Prostate gland (tissue), 2 donors: ENCODE measurements at regions not wholly inside any gene's neighbourhood (a gene's known extent, or its start where the extent isn't known, plus 50 kb on each side); places are given as distances from the start of the nearest gene placed in this dataset.

Experiments
- DNase-seq: peaks from one replicate; pipeline ENCODE4 v3.0.0-alpha.2; 2019; ENCODE audit warnings: low spot score
- H3K27ac ChIP-seq, 2 donors: fragments of 200-600 bp; sonication (generic); 2 replicates each; pipeline ENCODE4 v1.5.1; 2017 to 2019
- H3K27me3 ChIP-seq: fragments of 200-600 bp; sonication (generic); replicated peaks from 2 replicates; pipeline ENCODE4 v1.5.1; 2019; ENCODE audit not compliant: insufficient read depth
- H3K36me3 ChIP-seq, 2 donors: fragments of 200-600 bp; sonication (generic); 1 replicate in 1 of 2; 2 replicates in 1 of 2; pipeline versions ENCODE4 v1.5.1 to v1.8.1; 2017 to 2019
- H3K4me1 ChIP-seq: fragments of 200-600 bp; sonication (generic); replicated peaks from 2 replicates; pipeline ENCODE4 v1.5.1; 2019
- H3K4me3 ChIP-seq, 2 donors: fragments of 200-600 bp; sonication (generic); 2 replicates each; pipeline ENCODE4 v1.5.1; 2017 to 2019
- H3K9me3 ChIP-seq: fragments of 200-600 bp; sonication (generic); 2 replicates; pipeline ENCODE4 v1.5.1; 2017
- POLR2A ChIP-seq: fragments of 450-650 bp; IDR thresholded peaks from one replicate; pipeline ENCODE4 v1.6.1; 2016; ENCODE audit warnings: antibody characterized with exemption, mild to moderate bottlenecking
- POLR2AphosphoS5 ChIP-seq: sonication (generic); formaldehyde crosslinking; IDR thresholded peaks from one replicate; pipeline ENCODE4 v1.6.1; 2017; ENCODE audit warnings: antibody characterized with exemption
- WGBS: methylation state at CpG from one replicate; pipeline ENCODE4 v1.1.5; 2018; 5-methylcytosine and 5-hydroxymethylcytosine counted together
- intact Hi-C: fragments of 100-400 bp; cut with DNase I; formaldehyde crosslinking; loops from one replicate; pipeline ENCODE4 v1.14.2; 2022
- TF ChIP-seq, protein P1 (sequence below), 4 experiments: fragments of 200-600 bp in 2 of 4; fragments of 450-650 bp in 2 of 4; sonication (generic) in 2 of 4; IDR thresholded peaks; 1 replicate in 3 of 4; 2 replicates in 1 of 4; pipeline ENCODE4 v1.5.1; 2016 to 2019; ENCODE audit warnings: antibody characterized with exemption in 4 of 4, mild to moderate bottlenecking in 2 of 4, moderate library complexity in 2 of 4

DNA sequence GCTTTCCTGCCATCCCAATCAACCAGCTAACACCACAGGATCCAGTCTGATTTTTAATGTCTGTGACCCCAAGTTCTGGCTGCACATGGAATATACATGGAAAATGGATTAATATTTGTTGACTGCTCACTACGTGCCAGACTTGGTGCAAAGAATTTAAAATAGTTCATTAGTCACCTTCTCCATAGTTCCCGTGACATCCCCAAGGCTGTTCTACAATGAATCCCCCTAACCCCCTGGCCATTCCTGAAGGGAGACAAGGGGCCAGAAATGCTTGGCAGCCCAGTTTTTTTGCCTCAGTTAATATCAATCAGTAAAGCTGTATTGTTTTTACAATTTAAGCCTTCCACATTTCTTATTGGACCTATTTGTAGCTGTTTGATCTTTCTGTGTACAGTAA, 71.0 kb upstream of the ST3GAL5 start:
- DNase-seq = no peak
- intact Hi-C loops = no loop called here

DNA sequence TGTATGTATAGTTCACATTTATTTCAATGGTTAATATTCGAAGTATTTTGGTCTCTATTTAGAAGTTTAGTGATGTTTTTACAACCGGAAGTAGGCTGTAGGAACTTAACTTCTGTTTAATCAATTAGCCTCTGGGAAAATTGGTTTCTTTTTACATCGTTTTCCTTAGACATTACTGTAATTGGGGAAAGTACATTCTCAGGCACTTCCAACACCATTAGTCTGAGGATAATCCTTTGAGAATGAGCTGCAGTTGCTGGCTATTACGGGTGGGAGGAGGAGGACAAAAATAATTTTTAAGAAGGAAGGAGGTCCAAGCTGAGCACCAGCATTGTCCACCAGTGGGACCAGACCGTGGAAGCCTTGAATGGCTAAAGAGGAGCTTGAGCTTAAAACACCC, 70.4 kb upstream of the ST3GAL5 start:
- H3K4me1 ChIP-seq = no peaks in the 10 kb centered on the region
- intact Hi-C loops = no loop called here
- H3K36me3 ChIP-seq = no peaks in the 10 kb centered on the region
- TF ChIP-seq, protein P1, sequence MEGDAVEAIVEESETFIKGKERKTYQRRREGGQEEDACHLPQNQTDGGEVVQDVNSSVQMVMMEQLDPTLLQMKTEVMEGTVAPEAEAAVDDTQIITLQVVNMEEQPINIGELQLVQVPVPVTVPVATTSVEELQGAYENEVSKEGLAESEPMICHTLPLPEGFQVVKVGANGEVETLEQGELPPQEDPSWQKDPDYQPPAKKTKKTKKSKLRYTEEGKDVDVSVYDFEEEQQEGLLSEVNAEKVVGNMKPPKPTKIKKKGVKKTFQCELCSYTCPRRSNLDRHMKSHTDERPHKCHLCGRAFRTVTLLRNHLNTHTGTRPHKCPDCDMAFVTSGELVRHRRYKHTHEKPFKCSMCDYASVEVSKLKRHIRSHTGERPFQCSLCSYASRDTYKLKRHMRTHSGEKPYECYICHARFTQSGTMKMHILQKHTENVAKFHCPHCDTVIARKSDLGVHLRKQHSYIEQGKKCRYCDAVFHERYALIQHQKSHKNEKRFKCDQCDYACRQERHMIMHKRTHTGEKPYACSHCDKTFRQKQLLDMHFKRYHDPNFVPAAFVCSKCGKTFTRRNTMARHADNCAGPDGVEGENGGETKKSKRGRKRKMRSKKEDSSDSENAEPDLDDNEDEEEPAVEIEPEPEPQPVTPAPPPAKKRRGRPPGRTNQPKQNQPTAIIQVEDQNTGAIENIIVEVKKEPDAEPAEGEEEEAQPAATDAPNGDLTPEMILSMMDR (IDR thresholded peaks at IDR 0.05) = no peak
- TF ChIP-seq POLR2A (no peak), POLR2AphosphoS5 (no peak)
- H3K27me3 ChIP-seq = no peaks in the 10 kb centered on the region
- no peaks in the 10 kb centered on the region for H3K9me3 ChIP-seq
- H3K4me3 ChIP-seq = no peak overlapping the region
- WGBS = 51% methylated on average over 5 of the region's 5 CpGs
- no peak for DNase-seq
- H3K27ac ChIP-seq = no peak overlapping the region

More for the DNA sequence above, 71.0 kb upstream of the ST3GAL5 start:
- no peaks in the 10 kb centered on the region for H3K4me1 ChIP-seq
- TF ChIP-seq POLR2A = no peak
- TF ChIP-seq, protein P1 (IDR thresholded peaks at IDR 0.05) = no peak
- TF ChIP-seq POLR2AphosphoS5 = no peak
- 91% methylated on average over 2 of the region's 2 CpGs for WGBS
- no peaks in the 10 kb centered on the region for H3K27me3 ChIP-seq
- H3K27ac ChIP-seq = no peak overlapping the region
- no peak overlapping the region for H3K4me3 ChIP-seq
- no peaks in the 10 kb centered on the region for H3K9me3 ChIP-seq
- no peaks in the 10 kb centered on the region for H3K36me3 ChIP-seq

GRCh38 chr2:85958731-85959130, 69.9 kb upstream of the ST3GAL5 start:
- Histone ChIP-seq H3K4me3 (no peak overlapping the region), H3K27me3 (no peaks in the 10 kb centered on the region), H3K36me3 (no peaks in the 10 kb centered on the region), H3K4me1 (no peaks in the 10 kb centered on the region), H3K9me3 (no peaks in the 10 kb centered on the region), H3K27ac (no peak overlapping the region)
- TF ChIP-seq POLR2A (no peak), POLR2AphosphoS5 (no peak)
- TF ChIP-seq, protein P1 (IDR thresholded peaks at IDR 0.05) = no peak
- intact Hi-C loops = no loop called here
- DNase-seq = no peak
- WGBS = 87% methylated on average over 15 of the region's 15 CpGs

GRCh38 chr2:85957256-85957655, 68.5 kb upstream of the ST3GAL5 start:
- 95% methylated on average over 2 of the region's 2 CpGs for WGBS
- TF ChIP-seq, protein P1 (IDR thresholded peaks at IDR 0.05) = no peak
- TF ChIP-seq POLR2A (no peak), POLR2AphosphoS5 (no peak)
- DNase-seq = no peak
- H3K4me3 ChIP-seq = no peak overlapping the region
- intact Hi-C loops = no loop called here
- no peaks in the 10 kb centered on the region for H3K36me3 ChIP-seq
- no peaks in the 10 kb centered on the region for H3K9me3 ChIP-seq
- no peaks in the 10 kb centered on the region for H3K27me3 ChIP-seq
- H3K27ac ChIP-seq = no peak overlapping the region
- peaks cover 4% of the 10 kb centered on the region for H3K4me1 ChIP-seq

DNA sequence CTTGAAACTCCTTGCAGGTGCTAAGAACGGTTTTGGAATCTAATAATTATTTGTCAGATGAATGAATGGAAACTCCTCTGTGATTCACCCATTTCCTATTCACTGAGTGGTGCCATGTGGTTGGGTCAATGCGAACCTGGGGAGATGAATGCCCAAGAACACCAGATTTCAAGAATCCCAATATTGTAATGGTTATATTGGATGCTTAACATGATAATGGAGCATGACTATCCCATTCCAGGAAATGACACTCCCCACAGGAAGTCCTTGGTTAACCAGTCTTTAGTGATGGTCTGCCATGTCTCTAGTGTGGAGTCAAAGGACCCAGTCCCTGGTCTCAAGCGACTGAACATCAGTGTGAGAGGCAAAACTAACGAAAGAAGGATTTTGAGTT, 67.9 kb upstream of the ST3GAL5 start:
- intact Hi-C loops = no loop called here
- no peak for DNase-seq
- Histone ChIP-seq H3K27ac (no peak overlapping the region), H3K36me3 (no peaks in the 10 kb centered on the region), H3K4me3 (no peak overlapping the region), H3K9me3 (no peaks in the 10 kb centered on the region), H3K27me3 (no peaks in the 10 kb centered on the region), H3K4me1 (peaks cover 4% of the 10 kb centered on the region)
- WGBS = 86% methylated on average over 4 of the region's 4 CpGs
- TF ChIP-seq POLR2AphosphoS5 = no peak
- TF ChIP-seq POLR2A = no peak
- TF ChIP-seq, protein P1 (IDR thresholded peaks at IDR 0.05) = no peak
